Suprapubic skin (tissue), 3 donors: ENCODE measurements at regions not wholly inside any gene's neighbourhood (a gene's known extent, or its start where the extent isn't known, plus 50 kb on each side); places are given as distances from the start of the nearest gene placed in this dataset.

ENCODE experiments used
- EP300 ChIP-seq: sonication (generic); formaldehyde crosslinking; IDR thresholded peaks from one replicate; pipeline ENCODE4 v1.6.1; 2017; ENCODE audit warnings: antibody characterized with exemption
- TF ChIP-seq, protein P1 (sequence below), 2 donors: fragments of 200-600 bp in 1 of 2; fragments of 450-650 bp in 1 of 2; sonication (generic) in 1 of 2; IDR thresholded peaks; one replicate each; pipeline ENCODE4 v1.5.1; 2016 to 2019; ENCODE audit warnings: antibody characterized with exemption in 2 of 2, mild to moderate bottlenecking in 1 of 2, moderate library complexity in 1 of 2

- TF ChIP-seq, protein P1, sequence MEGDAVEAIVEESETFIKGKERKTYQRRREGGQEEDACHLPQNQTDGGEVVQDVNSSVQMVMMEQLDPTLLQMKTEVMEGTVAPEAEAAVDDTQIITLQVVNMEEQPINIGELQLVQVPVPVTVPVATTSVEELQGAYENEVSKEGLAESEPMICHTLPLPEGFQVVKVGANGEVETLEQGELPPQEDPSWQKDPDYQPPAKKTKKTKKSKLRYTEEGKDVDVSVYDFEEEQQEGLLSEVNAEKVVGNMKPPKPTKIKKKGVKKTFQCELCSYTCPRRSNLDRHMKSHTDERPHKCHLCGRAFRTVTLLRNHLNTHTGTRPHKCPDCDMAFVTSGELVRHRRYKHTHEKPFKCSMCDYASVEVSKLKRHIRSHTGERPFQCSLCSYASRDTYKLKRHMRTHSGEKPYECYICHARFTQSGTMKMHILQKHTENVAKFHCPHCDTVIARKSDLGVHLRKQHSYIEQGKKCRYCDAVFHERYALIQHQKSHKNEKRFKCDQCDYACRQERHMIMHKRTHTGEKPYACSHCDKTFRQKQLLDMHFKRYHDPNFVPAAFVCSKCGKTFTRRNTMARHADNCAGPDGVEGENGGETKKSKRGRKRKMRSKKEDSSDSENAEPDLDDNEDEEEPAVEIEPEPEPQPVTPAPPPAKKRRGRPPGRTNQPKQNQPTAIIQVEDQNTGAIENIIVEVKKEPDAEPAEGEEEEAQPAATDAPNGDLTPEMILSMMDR (IDR thresholded peaks at IDR 0.05), result no peak
- TF ChIP-seq EP300, result no peak
Measured at GRCh38 chr20:7523288-7523687, 417.0 kb downstream of the HAO1 start.
